Dedifferentiated amniotic fluid mesenchymal stem cell (primary cell): ENCODE measurements at regions not wholly inside any gene's neighbourhood (a gene's known extent, or its start where the extent isn't known, plus 50 kb on each side); places are given as distances from the start of the nearest gene placed in this dataset.

Source experiments
- DNase-seq: peaks from one replicate; pipeline ENCODE4 v3.0.0-alpha.2; 2016; ENCODE audit errors: extremely low spot score

DNA sequence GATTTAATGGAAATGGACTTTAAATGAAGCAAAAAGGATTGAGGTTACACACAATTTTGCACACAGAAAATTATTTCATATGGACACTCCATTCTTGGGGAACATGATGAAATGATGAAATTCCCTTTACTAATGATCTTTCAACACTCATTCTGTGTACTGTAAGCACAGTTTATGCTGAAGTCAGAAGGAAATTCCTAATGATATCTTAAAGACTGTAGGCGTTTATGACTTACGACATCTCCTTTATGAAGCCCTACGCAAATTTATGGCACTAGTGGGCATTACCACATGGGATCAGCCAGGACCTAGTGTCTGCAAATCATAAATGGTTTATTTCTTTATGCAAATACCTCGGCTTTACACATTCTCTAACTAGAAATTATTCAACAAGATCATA is 97.9 kb upstream of the SOX5 start:
- no peak for DNase-seq

DNA sequence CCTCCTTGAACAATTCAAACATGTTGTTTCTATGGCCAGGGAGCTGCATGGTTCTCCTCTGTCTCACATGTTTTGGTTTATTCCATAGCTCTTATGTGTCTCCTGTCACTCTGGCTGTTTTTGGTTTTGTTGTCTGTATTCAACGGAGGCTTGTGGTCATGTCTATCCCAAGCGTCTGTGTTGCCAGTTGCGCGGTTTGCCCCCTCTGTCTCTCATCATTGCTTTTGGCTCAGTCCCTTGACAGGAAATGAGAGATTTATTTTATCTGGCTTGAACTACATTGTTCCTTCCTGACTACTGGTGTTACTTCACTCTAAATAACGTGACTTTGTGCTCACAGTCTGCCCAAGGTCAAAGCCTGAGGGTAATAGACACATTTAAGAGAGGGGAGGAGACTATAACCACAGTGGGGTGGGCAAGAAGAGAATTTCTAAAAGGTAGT is 96.4 kb upstream of the SOX5 start:
- DNase-seq: no peak

DNA sequence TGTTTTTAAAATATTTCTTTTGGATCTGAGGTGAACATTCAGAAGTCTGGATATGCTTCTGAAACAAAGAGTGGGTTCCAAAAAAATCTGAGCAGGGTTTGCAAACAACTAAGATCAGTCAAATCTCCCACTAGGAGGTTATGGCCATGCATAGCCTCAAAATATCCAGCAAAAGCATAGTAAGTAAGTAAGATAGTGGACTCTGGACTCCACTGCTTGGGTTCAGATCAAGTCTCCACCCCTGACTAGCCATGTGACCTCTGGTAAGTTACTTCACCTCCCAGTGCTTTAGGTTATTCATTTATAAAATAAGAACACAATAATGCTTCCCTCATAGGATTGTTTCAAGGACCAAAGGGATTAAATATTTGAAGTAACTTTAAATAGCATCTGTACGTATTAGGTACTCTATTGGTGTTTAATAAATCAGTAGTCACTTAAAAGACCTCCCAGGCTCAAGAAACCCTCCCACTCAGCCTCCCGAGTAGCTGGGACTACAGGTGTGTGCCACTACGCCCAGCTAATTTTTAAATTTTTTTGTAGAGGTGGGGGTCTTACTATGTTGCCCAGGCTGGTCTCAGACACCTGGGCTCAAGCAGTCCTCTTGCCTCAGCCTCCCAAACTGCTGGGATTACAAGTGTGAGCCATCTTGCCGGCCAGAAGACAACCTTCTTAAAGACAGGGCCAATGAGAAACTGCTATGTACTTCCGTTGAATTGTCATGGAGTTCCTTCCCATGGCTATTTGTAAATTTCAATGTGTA is 95.7 kb upstream of the SOX5 start:
- no peak for DNase-seq

DNA sequence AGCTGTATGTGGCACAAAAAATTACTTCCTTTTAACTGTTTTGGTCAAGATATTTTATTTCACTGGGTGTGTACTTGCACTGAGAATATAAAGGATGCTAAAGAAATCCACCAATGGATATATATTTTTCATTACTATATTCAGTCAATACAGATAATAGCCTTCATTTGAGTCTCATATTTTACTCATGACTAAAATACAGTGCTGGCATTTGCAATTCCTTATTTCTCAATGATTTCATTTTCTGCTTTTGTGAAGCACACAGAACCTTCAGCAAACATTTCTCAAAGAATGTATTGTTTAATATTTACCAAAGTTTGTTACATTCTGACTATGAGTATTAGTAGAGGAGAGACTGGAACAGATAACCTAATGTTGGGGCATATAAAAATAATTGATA is 93.2 kb upstream of the SOX5 start:
- no peak for DNase-seq

DNA sequence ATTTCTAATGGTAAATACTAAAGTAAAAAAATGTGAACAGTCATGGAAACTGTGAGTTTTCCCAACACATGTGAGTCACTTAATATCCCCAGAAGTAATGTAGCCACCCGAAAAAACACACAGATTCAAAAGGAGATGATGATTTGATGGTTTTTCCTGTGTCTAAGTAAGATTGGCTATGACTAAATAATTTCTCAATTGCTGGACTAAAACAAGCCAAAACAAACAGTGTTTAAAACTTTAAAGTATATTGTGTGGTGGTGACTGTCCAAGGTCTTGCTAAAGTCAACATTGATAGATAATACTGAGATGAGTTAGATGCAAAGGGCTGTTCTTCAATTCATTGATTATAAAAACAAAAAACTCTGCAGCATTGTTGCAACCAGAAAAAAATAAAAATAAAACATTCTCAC is 89.6 kb upstream of the SOX5 start:
- DNase-seq: no peak

DNA sequence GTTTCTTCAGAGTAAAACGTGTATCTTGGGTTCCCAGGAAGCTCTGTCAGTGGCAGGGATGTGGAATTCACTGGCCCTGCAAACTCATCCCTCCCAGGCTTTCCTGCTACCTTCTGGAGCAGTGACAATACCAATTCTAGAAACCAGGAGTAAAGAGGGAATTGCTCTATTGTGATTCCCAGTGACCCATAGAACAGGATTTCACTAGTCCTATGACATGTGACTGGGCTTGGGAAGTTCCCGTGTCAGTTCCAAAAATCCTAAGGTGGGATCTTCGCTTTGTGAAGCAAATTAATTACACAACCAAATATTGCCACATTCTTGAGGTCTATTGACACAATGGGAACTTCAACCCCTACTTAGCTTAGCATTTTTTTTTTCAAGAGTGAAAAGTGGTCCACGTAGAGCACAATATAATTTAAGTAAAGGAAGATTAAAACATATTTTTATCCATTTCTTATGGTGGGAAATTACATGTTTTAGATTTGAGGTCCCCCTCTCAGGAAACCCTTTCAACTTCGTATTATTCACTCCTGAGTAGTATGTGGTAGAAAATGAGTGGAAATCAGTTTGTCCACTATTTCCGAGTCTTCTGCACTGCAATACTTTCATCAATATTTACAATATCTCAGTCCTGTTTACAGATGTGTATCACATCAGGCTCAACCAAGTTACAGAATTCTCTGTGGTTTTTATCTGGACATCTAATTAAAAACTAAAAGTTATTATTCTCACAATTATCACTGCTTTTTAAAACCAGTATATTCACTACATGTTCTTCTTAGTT is 88.9 kb upstream of the SOX5 start:
- DNase-seq: no peak

DNA sequence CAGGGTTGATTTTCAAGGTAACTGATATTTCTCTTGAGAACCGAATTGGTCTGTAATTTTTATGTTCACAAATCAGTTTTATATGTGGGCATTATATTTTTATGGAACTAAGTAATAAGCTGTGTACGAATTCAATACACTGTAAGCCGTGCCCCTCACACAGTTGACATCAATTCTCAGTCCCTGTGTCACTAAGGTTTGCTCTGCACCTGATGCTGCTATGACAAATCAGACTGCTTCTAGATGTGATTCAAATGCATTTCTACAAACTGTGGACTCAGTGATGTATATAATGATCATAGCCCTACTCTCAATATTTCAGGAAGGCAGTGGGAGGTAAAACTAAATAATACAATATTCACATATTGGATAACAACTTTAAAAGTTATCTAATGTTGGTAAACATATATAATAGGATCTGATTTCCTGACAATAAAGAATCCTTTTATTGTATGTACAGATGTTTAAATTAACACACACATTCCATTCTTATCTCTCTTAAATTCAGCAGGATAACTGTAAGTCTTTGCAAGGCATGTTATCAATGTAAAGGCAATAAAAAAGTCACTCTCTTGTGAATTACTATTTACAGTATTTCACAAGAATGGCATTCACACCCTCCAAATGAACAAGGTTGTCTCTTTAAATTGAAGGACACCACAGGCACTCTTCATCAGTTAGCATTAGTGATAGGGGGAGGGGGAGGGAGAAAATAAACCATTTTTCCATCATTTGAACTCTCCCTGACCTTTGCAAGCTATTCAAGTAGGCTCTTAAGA is 87.2 kb upstream of the SOX5 start:
- DNase-seq: no peak

DNA sequence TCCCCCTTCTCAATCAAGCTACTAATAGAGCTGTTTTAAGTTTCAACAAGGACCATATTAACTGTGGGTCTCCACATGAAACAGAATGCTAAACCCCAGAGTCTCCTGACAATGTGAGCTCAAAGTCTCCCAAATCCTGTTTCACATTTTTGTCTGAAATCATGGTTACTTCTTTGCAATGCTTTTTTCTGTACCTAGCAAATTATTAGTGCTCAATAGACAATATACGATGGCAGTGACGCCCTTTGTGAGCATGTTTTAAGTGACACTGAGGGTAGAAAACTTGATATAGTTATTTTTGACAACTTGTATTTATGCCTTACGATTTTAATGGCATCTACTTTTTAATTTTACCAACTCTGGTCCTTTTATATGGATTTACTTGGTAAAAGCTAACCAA is 85.4 kb upstream of the SOX5 start:
- DNase-seq: no peak

DNA sequence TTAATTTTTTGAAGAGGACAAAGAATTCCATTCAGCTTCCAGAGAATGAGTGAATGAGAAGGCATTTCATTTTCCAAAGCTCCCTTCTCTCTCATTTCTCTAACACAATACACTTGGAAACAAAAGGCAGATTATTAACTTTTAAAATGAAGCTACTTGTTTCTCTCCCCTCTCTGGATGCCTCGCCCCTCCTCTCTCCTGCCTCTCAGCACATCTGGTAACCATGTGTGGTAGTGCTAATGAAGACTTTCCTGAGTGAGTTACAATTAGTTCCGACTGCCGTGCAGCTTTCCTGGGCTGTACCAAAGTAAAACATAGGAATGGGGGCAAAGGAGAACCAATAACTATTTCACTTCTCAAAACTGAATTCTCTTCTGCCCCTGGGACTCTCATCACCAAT is 84.7 kb upstream of the SOX5 start:
- no peak for DNase-seq

DNA sequence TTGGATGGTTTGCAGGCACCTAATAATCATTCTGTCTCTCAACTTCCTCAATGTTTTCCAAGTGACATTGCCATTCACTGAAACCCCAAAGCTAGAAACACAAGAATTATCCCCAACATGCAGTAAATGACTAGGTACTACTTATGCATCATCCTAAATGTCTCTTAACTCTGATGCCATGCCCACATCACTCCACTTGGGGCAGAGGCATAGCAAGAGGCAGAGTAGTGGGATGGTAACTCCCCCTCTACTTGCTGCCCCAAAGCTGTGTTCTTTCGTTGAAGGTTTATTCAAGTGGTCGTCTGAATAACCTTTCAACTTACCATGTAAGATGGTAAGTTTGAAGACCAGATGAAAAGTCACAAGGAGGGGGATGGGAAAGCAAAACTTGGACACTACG is 77.9 kb upstream of the SOX5 start:
- no peak for DNase-seq

DNA sequence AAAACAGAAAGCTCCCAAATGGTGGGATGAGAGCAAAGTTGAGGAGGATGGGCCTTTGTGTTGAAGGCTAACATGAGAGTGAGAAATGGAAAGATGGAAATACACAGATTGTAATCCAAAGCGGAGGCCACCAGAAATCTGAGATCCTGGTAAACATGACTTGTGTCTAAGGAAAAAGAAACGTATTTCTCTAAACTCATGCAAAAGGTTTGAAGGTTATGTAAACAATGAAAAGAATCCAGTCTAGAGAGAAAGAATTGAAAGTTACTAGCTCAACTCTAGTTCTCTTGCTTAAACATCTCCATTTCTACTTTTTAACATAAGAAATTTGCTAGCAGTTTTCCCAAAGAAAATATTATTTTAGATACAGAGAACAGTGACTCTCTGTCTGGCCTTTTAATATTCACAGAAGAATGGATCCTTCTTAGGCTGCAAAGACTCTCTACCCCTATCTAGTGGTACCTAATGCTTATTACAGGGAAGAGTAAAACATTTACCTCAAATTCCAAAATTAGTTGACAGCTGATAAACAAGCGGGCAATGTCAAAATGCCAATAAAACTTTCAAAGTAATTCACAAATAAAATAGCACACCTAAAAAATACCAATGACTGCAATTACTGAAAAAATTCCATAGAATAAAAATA is 75.8 kb upstream of the SOX5 start:
- no peak for DNase-seq

DNA sequence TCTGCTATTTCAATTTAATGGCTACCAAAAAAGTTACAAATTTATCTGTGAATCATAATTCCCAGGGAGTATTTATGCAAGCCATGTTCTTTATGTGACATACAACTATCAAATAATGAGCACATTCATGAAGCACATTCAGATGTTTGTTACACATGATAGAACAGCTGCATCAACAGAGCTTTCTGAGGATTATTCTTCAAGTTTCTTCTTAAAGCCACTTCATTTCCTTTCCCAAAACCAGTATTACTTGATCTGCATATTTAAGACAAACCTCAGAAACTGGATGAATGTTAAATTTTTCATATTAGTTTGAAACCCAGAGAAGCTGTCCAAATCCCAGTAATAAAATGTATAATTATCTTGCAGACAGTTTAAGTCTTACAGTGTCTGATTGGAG is 73.6 kb upstream of the SOX5 start:
- no peak for DNase-seq

DNA sequence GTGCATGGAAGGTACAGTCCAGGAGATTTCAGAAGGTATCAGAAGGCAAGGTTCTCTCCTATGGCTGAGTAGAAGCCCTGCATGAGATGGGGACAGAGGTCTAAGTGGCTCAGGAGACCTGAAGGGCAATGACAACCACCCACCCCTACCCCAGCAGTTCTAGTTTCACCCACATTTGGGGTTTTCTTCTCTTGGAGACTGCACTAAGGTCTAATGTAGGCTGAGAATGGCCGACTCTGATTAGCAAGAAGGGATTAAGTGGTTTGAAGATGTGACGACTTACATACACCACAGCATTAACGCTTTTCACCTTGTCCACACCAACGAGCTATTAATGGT is 71.7 kb upstream of the SOX5 start:
- no peak for DNase-seq

DNA sequence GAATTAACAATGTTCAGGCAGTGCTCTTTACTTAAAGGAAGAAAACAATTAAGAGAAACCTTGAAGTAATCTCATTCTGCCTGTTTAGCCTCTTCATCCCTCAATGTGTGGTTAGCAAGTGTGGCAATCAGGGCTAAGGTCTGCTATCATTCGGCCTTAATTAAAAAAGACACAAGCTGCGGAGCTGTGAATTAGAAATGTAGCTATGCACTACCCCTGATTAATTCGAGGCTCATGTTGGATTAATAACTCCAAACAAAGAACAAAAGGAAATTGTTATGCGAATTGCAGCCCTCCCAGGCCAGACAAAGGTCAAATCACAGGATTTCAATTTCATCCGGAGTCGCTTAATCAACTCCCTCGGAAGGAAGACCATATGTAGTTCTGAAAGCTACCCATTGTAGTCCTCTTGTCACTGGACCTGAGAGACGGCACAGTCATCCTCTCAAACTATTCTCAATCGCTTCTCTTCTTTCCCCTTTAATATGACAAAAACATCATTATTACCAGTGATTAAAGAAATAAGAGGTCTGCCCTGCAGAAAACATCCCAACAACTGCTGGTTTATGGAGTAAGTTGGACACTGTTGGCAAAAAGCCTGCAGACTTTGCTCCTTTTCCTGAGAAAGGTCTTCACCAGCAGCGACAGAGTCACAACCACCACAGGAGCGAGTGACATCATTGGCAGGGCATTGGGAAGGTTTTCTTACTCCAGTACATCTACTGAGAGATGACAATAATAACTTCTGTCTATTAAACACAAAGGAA is 71.1 kb upstream of the SOX5 start:
- DNase-seq: no peak

DNA sequence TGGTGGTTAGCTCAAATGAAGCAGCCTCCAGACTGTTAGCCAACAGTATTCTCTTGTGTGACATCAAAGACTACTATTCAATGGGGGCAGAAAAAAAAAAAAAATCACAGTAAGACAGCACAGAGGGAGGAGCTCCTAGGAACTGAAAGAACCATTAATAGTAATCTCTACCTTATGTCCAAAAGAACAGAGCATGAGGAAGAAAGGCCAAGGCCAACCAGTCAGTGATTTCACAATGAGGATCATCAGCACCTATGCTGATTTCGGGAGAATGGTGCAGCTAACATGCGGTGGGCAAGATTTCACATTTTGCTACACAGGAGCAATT is 66.3 kb upstream of the SOX5 start:
- no peak for DNase-seq

DNA sequence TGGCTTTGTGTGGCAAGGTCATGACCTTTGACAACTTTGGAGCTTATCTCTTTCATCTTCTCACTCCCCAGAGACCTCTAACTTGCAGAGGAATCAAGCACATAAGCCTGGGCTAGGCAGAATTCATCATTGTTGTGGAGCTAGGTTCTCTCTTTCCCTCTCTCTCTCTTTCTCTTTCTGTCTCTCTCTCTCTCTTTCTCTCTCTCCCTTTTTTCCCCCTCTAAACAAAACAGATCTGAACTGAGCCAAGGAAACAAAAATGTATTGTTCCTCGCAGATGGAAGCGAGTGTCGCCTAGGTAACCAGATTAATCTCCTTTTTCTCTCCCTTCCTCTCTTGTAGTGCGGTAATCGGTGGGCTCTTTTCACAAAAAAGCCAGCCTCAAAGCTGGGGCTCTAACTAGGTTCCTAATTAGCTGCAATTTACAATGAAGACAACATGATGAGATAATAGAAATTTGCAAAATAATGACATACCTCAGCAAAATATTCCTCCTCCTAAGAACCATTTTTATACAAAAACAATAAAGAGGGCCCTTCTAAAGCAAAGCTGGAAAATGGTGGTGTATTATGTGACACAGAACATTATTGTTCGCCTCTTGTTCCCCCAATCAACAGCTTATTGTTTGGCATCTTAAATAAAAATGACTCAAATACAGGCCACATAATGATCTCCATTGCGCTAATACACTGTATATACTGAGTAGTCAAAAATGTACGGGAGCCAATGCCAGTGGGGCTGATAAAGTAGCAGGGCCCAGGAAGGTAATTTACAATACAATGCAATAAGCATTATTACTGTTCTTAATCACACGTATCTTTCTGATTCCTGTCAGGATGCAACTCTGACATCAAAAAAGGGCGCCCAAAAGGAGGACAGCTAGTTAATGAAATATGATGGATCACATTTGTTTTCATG is 65.7 kb upstream of the SOX5 start:
- no peak for DNase-seq

DNA sequence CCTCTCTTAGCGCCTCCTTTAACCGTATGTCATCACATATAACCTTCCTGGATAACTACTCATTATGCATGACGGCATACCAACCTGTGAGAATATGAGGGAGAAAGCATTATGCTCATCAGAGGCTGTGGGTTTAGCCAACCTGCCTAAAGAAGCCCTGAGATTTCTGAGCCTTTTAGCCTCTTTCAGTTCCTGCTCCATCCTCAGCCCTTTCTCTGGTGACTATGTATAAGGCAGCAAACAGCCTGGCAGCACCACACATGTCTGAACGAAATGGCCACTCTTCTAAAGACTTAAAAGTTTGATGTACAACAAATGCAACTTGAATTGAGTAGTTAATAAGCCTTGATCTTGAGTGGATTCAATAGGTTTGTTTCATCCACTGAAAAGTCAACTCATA is 64.8 kb upstream of the SOX5 start:
- no peak for DNase-seq

DNA sequence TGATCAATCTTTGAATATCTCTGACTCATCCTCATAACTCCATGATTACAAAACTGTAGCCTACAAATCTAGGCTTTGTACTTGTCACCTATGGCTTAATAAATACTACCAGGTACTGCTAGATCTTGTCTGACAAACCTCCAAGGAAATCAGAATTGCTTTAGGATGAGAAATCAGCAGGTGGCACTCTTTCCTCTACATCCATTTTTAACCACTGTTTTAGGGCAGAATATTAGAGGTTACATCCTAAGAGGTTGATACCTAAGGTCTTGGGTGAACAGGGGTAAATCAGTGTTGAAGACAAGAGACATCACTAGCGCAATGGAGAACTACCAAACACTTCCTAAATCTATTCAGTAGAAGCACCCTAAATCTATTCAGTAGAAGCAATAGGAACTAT is 63.1 kb upstream of the SOX5 start:
- DNase-seq: no peak

DNA sequence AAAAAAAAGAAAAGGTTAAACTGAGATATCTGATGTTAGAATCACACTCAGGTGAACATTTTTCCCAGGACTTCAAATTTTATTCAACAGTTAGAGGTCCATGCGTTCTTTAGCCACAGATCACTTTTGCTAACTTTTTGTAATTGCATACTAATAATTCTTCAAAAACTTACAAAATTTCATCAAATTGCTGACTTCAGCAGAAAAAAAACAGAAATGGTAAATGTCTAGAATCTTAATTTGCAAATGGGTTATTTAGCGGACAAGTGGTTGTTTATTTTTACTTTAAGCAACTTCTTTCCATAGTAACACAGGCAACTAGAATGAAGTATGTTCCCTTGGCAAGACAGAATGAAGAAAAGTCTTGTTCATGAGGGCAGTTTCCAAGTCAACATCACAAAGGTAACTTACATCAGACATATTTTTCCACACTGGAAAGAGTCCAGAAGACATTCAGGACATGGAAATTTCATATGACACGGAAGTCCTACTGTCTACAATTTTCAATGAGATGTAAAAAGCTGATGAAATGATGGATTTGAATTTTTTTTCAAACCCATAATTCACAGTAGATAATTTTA is 62.5 kb upstream of the SOX5 start:
- DNase-seq: no peak

DNA sequence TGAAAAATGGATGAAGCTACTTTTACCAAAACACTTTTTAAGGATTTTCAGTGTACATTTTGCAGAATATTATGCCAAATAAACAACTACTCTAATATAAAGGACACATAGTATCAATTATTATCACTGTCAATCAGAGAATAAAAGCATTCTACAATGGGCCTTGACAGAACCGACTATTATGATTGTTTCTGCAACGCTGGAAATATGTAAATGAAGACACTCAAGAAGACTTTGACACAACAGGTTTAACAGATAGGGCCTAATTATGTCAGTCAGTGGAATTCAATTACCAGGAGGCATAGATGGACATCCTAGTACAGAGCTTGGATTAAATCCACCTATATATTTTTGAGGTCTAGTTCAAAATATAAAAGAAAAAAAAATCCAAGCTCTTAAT is 58.7 kb upstream of the SOX5 start:
- no peak for DNase-seq
